ENCODE measurements at regions not wholly inside any gene's neighbourhood (a gene's known extent, or its start where the extent isn't known, plus 50 kb on each side); places are given as distances from the start of the nearest gene placed in this dataset.

DNA sequence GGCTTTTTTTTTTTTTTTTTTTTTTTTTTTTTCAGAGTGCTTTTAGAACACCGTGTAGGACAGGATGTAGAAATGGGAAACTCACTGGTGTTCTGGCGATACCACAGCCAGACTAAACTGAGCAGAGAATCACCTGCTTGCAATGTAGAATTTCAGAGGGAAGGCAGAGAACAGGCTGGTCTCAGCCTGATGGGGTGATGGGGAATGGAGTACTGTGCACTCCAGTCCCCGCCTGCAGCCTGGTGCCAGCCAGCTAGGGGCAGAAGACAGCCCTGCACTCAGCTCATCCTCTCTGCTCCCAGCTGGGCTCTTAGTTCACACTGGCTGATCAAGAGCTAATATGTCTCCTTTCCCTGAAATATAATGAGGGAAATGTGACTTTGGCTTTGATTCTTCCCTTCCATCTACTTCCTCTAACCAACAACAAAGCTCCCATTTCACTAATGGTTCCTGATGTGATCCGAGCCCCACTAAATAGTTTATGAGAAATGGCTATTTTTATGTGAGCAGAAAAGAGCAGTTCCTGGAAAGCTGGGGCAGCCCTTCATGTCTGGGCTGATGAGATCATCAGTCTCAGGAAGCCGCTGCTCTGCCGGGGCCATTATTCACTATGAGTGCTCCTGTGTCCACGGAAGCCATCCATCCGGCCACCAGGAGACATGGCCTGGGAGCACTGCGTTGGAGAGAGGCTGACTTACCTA is 209.7 kb downstream of the GADD45G start:
- DNase-seq = no peak

DNA sequence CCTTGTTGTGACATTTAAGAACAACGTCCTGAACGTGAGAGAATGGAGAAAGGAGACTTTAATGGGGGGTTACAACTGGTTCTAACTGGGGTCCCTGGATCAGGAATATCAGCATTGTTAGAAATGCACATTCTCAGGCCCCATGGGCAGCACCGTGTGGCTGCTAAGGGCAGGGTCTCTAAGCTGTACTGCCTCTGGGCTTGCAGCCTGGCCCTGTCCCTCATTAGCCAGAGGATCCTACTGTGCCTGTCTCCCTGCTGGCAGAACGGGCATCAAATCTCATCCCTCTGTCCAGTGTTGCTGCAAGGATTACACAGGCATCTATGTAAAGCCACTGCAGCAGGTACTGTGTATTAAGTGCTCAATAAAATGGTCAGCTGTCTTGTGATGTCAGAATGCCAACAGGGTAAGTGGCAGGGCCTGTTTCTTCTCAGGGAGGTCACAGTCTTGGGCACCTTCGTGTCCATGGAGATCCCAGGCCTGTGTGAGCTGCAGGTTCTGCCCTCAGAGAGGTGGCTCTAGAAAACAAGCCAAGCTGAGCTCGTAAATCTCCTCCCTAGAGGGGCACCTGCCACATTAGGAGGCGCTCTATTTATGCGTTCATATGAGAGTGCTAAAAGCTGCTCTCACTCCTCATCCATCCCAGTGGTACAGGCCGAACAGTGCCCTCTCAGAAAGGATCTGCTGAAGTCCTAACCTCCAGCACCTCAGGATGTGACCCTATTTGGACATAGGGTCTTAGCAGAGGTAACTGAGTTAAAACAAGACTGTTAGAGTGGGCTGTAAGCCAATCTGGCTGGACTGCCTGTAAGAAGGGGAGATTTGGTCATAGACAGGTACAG is 210.5 kb downstream of the GADD45G start:
- no peak for DNase-seq

DNA sequence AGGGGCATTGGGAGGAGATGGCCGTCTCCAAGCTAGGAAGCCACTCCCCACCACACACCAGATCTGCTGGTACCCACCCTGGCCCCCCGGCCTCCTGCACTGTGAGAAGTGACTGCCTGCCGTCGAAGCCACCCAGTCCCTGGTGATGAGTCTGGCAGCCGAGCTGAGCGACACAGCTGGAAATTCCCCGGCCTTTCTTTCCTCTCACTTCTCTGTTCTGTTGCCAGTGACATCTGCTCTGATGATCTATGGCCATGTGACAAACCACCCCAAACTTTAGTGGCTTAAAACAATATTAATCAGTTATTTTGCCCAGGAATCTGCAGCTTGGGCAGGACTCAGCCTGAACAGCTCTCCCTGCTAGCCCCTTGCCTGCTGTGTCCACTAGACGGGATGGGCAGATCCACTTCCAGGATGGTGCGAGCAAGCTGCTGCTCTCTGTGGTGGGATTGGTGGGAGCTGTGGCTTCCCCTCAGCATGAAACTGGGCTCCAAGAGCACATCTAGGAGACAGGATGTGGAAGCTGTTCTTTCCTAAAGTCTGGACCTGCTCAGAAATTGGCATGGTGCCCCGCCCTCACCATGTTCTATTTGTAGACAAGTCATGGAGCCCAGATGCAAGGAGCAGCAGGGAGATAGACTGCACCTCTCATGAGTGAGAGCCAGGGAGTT is 211.2 kb downstream of the GADD45G start:
- DNase-seq = no peak

DNA sequence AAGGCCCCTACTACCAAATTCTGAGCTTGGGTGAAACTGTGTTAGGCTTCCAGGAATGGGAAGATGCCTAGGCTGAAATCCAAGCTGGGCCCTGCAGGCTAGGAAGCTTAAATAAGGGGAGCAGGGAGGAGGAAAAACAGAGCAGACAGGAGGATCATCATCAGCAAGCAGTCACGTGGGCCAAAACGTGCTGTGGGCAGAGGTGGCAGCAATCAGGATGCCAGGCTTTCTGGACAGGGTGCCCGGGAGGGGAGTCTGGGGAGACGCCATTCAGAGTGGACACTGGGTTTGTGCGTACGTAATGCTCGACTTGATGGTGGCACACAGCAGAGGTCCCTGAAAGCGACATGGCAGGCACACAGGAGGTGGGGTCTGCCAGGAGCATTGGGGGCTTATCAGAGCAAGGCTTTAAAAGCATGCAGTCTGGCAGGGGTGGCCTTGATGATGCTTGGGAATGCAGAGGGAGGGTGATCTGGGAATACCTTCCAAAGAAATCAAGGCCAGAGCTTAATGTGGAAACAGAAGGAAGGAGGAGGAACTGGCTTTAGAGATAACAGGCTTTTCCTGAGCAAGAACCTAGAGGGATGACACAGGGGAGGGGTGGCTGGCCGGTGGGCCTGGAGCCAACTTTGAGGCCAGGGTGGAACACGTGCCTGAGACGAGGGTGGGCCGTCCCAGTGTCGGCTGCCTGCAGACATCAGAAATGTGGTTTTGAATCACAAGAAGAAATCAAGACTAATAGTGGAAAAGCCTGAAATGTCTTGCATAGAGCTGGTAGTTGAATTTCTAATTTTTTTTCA is 212.5 kb downstream of the GADD45G start:
- DNase-seq = no peak

DNA sequence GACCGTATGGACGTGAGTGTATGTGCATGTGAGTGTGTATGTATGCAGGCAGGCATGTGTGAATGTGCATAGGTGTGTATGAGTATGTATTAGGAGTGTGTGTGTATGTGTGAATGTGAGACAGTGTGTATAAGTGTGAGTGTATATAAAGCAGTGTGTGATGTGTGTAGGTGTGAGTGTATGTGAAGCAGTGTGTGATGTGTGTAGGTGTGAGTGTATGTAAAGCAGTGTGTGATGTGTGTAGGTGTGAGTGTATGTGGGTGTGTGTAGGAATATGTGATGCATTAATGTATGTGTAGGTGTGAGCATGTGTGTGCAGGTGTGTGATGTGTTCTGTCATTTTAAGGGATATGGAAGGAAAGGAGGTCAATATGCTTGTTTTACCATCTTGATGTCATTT is 215.5 kb downstream of the GADD45G start:
- no peak for DNase-seq

DNA sequence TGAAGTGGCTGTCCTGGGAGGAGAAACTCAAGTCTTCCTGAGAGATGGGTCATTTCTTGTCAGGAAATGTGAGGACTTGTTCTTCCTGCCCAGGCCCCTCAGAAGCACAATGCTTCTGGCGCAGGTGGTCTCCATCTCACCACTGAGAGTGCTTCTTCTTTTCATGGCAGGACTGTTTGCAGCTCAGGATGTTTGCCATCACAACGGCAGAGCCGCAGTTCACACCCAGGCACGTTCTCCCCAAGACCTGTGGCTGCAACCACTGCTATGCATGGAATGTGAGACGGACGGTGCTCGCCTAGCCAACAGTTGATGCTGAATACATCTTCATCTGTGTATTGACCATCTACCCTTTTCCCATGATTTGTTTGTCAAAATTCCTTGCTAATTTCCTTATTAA is 216.3 kb downstream of the GADD45G start:
- DNase-seq = no peak

DNA sequence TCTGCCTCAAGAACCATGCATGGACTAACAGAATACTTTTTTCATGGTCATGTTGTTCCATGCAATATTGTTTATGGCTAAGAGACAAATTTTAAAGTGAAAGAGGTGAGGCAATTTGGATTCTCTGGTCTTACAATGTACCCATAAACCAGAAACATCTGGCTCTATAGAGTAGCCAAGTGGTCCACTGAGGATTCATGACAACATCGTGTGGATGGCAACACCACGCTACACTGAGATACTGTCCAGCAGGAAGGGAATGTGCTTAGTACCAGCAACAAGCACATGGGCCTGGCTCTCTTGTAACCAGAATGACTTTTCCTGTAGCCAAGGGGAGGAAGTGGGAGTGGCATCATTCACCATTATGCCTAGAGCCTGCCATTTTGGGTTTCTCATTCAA is 218.2 kb downstream of the GADD45G start:
- DNase-seq = no peak

DNA sequence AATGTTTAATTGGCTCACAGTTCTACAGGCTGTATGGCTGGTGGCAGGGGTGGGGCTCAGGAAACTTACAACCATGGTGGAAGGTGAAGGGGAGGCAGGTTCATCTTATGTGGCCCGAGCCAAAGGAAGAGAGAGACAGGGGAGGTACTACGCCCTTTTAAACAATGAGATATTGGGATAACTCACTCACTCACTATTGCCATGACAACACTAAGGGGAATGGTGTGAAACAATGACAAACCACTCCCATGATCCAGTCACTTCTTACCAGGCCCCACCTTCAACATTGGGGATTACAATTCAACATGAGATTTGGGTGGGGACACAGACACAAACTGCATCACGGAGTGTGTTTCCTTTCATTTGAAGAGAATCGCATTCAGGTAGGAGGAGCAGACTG is 220.9 kb downstream of the GADD45G start:
- DNase-seq = no peak

DNA sequence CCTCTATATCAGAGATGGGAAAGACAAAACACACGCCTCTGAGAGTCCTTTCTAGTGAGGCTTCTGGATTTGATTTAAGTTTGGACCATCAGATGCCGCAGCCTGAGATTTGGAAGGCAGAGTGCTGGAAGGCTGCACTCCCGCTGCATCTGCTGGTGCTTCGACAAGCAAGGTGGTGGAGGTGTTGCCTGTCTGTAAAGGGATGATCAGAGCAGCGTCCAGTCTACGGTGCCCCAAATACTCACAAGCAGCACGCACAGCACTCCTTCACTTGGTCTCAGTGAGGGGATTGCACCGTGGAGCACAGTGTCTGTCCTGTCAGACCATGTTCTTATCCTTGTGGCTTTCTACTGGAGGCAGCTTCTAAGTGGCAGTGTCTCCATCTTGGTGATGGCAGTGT is 221.4 kb downstream of the GADD45G start:
- DNase-seq = no peak

DNA sequence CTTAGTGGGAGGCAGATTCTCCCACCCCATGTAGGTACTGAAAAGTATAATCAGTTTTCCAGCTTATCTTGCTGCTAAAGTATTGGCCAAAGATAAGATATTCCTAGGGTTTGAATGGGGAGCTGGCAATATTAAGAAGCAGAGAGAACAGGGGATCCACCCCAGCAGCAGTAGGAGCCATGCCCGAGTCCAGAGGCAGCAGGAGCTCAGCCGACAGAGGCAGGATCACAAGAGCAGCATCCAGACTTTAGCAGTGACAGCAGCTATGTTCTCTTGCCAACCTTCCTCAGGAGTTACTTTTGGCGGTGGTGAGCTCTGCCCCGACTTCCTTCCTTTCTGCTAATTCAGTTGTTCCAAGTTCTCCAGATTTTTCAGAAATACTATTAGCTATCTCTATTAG is 224.5 kb downstream of the GADD45G start:
- DNase-seq = no peak

DNA sequence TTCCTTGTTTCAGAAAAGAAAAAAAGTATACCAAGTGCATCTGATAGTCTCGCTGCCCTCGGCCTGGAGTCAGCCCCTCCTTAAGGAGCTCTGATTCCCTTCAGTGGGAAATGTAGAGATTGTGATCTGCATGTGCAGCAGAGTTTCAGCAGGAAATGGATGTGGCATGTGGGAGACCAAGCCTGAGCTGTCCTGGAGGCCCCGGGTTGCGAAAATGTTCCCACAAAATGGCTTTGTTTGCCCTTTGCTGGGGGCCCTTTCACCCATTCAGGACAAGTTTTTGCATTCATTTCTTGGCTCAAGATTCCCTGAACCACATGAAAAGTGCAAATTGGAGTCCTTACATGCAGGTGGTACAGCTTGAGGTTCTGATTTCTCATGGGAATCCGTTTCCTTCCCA is 230.9 kb downstream of the GADD45G start:
- DNase-seq = no peak

DNA sequence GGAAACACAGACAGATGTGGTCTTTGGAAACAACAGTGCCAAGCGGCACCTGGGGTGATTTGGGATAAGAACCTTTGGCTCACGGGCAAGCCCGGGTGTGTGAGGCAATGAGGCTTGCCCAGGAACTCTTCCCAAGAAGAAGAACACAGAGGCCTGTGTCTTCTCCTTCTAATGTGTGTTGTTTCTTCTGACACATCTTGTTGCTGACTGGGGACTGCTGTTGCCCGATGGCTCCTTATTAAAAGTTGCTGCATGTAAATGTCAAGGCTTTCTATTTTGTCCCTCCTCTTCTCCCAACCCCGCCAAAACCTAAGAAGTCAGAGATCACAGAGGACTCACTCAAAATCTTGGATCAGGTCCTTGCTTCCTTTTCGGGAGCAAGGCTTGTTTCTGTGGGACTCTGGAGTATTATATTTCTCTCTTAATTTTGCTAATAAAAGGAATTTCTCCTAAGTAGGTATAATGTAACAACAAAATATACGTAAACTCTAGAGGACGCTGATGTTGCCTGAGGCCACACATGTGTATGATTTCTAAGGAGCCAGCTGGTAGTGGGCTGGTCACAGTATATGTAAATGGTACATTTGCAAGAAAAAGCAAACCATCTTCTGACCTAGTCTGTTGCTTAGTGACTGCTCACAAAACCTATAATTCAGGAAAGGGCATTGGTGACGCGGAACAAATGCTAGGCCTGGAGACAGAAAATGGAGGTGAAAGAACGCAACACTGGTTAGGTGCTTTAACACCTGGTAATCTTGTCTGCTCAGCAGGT is 232.5 kb downstream of the GADD45G start:
- DNase-seq = no peak

DNA sequence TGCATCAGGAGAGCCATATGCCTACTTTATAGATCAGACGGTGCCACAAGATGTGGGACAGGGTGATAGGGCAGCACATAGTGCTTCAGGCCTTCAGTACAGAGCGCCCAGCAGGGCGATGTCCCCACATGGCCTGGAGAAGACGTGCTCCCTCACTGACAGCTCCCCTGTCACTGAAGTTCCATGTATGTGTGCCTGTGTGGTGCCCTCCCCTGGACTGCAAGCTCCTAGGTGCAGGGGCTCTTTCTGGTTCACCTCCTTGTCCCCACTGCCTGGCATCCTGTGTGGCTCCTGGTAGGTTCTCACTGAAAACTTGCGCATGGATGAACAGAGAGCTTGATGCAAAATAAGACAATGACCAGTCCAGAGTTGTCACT is 233.1 kb downstream of the GADD45G start:
- no peak for DNase-seq

DNA sequence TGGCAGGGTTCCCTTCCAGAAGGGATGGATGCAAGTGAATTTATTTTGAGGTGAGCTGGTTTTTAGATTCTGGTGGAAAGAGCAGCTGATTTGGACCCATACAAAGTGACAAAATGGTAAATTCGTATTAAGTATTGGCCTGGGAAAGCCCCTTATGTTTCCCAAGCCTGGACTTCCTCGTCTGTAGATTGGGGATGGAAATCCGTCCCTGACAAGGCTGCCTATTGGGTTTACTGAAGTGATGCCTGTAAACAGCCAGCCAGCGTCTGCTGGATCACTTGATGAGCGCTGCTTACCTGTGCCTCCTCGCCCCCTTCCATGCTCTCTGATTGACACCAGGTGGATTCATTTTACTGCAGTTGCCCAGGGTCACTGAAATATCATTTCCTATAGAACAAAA is 233.8 kb downstream of the GADD45G start:
- no peak for DNase-seq

DNA sequence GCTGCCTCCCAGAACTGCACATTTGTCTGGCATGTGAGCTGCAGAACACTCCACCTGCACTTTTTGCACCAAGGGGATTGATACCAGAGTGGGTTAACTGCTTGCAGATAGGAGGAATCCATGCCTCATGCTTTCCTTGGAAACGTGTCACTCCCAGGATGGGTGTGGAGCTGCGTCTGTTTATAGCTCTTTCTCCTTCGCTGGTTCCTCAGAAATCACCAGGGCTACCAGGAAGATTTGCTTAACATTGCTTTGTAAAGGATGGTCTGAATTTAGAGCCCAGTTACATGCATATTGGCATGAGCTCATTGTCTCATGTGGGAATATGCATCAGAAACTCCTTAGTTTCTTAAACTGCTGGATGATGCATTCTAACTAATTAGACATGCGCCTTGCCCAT is 234.6 kb downstream of the GADD45G start:
- DNase-seq = no peak

DNA sequence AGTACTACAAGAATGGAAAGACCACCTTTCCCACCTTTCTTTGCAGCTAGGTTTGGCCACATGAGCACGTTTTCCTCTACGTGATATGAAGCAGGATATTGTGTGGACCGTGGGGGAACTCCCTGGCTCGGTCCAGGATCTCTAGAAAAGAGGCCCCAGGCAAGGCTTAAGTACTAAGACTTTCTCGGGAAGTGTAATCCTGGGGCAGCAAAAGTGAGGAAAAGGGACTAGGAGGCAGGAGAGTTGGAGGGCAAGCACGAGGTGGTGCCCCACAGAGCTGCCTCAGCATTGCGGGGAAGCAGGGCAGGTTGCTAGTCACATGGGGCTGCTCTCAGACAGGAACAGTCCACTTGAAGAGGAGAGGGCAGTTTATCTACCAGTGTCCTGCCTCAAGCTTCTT is 235.1 kb downstream of the GADD45G start:
- DNase-seq = no peak

DNA sequence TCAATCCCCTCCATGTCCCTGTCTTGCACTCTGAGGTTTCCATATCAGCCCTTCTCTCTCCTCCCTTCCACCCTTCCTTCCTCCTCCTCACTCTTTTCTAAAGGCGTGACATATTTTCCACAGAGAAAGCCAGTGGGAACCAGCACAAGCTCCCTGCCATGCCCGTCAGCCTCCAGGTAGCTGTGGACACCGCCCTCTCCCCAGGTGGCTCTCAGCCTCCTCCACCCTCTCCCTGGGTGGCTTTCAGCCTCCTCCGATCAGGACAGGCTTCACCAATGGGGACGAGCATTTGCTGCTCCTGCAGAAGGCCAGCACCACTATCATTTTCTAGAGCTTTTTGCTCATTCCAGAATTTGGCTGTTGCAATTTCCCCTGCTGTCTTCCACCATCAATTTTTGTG is 236.6 kb downstream of the GADD45G start:
- no peak for DNase-seq

DNA sequence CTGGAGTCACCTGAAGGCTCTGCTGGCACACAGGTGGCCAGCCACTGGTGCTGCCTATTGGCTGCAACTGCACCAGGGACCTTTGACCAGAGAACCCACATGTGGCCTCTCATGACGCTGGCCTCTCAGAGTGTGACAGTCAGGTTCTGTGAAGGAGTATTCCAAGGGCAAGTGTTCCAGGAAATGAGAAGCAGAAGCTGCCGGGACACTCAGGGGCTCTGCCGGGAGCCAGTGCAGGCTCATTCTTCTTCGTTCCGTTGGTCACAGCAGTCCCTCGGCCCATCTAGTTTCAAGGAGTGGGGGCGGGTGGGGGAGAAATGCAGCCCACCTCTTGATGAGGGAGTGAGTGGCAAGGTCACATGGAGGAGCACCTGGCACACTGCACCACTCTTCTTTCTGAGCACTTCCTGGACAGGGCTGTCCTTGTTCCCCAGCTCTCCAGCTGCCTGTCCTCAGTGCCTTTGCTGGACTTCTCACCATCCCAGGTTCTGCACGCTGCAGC is 237.5 kb downstream of the GADD45G start:
- no peak for DNase-seq

DNA sequence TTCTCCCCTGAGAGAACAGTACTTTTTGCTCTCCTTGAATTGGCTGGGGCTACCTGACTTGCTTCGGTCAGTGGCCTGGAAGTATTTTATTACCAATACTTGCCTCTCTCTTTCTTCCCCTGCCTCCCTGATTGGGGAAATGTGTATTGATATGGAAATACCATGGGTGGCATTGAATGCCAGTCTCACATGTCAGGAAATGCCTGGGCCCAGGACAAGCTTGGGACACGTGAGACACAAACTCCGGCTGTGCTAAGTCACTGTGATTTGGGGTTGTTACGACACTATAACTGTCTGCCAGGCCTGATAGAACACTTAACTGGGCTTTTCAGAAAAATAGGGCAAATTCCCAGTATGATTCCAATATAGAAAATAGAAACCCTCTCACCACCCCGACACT is 238.3 kb downstream of the GADD45G start:
- DNase-seq = no peak

DNA sequence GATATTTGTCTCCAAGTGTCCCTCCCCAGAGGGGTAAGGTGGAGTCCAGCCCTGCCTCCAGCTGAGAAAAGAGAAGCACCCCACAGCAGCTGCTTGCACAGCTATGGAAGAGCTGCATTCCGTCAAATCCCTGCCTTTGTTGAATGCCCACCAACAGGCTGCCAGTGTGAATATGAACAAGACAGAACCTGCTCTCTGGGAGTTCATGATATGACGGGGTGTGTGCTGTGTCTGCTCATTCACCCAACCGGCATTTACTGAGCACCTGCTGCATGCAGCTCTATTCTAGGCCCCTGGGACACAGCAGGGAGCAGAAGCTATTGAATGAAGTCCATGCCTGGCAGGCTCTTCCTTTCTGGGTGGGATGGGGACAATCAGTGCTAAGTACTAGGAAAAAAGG is 238.8 kb downstream of the GADD45G start:
- no peak for DNase-seq

DNA sequence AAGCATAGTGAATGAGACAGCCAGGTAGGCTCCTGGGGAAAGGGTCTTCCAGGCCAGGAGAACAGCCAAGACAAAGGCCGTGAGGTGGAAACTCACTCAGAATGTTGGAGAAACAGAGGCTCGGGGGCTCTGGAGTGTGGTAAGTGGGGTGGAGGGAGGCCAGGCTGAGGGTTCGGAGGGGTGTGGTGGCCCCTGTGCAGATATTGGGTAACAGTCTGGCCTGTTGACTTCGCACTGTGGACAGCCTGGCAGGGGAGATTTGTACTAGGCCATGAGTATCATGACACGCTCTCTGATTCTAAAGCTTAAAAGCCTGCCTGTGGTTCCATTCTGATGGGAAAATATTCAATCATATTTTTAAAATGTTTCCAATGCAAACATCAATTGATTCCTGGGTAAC is 239.3 kb downstream of the GADD45G start:
- no peak for DNase-seq

DNA sequence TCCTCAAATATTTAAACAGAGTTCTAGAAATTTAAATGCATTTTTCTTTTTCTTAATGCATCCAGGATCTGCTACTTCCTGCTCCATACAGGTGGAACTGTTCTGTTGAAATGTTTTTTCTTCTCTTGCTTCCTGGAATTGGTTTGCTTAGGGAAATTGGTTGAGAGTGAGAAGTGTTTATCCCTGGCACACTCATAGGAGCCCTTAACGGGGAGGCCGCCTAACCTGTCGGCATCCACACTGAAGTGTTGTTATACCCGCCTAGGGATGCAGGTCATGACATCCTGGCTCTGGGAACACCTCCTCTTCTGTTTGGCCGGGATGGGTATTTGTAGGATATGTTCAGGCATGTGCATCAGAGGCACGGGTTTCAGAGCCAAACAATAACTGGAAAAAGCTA is 239.7 kb downstream of the GADD45G start:
- no peak for DNase-seq
